Endothelial cell of umbilical vein (primary cell): ENCODE measurements at regions not wholly inside any gene's neighbourhood (a gene's known extent, or its start where the extent isn't known, plus 50 kb on each side); places are given as distances from the start of the nearest gene placed in this dataset.

Experiments
- BruUV-seq: library from RNA; stranded (reverse); fragments of 400-500 nt; replicated peaks from 2 replicates; lab custom pipeline; 2021; lab: Mats Ljungman, UMichigan
- CTCF ChIA-PET: fragments of 300-600, 350-600 bp; sonication (Branson Sonifier 250); formaldehyde crosslinking; loops from one replicate; lab custom pipeline; 2021; ENCODE audit warnings: antibody characterized with exemption, inconsistent platforms; lab: Charles Lee
- POLR2A ChIA-PET: fragments of 300-600, 350-600 bp; sonication (Branson Sonifier 250); formaldehyde crosslinking; loops from one replicate; lab custom pipeline; 2021; ENCODE audit warnings: antibody characterized with exemption, inconsistent platforms; lab: Charles Lee
- DNase-seq: peaks from one replicate; pipeline ENCODE4 v3.0.0-alpha.2; 2011; ENCODE audit warnings: low read depth, low spot score
- FAIRE-seq: peaks from 2 replicates; lab custom pipeline; 2011; peaks lifted over from hg19 to GRCh38; lab: Jason Lieb, UNC
- H2AFZ ChIP-seq: 2 replicates; pipeline ENCODE4 v1.6.0; 2012; ENCODE audit warnings: low read depth, low read length, control low read depth, inconsistent platforms
- H3K27ac ChIP-seq: 2 replicates; pipeline ENCODE4 v1.5.1; 2011; ENCODE audit warnings: low read depth, mild to moderate bottlenecking, control low read depth, low read length, moderate library complexity; ENCODE audit not compliant: insufficient read depth
- H3K27me3 ChIP-seq, 2 experiments: 2 replicates each; pipeline versions ENCODE4 v1.6.0 to v1.6.1; 2011; ENCODE audit warnings: low read length in 2 of 2, mixed read lengths in 1 of 2; ENCODE audit not compliant: control insufficient read depth in 2 of 2, insufficient read depth in 2 of 2
- H3K36me3 ChIP-seq, 2 experiments: 2 replicates in 1 of 2; 3 replicates in 1 of 2; pipeline ENCODE4 v1.5.1; 2011; ENCODE audit warnings: low read length in 2 of 2, mild to moderate bottlenecking in 1 of 2, moderate library complexity in 1 of 2; ENCODE audit not compliant: control insufficient read depth in 2 of 2, insufficient read depth in 2 of 2; ENCODE audit errors: extremely low read depth in 1 of 2
- H3K4me1 ChIP-seq: 3 replicates; pipeline ENCODE4 v1.5.1; 2011; ENCODE audit warnings: mild to moderate bottlenecking, low read length; ENCODE audit not compliant: control insufficient read depth, insufficient read depth; ENCODE audit errors: extremely low read depth
- H3K4me2 ChIP-seq: 2 replicates; pipeline ENCODE4 v1.6.1; 2011; ENCODE audit warnings: low read length, control low read depth, mixed read lengths; ENCODE audit not compliant: insufficient read depth
- H3K4me3 ChIP-seq, 3 experiments: fragments of 200-600 bp in 1 of 3; sonication (generic), shearing (Covaris generic) in 1 of 3; replicated peaks in 1 of 3; 2 replicates each; pipeline ENCODE4 v1.5.1; 2011 to 2016; ENCODE audit warnings: control low read depth in 3 of 3, low read length in 3 of 3, mild to moderate bottlenecking in 2 of 3, inconsistent platforms in 1 of 3, low read depth in 1 of 3, moderate library complexity in 1 of 3; ENCODE audit not compliant: insufficient read depth in 1 of 3
- H3K79me2 ChIP-seq: 2 replicates; pipeline ENCODE4 v1.6.0; 2012; ENCODE audit warnings: low read length, inconsistent platforms; ENCODE audit not compliant: control insufficient read depth, insufficient read depth
- H3K9ac ChIP-seq: replicated peaks from 2 replicates; pipeline ENCODE3; 2011; ENCODE audit warnings: low read length, control low read depth; ENCODE audit not compliant: insufficient read depth; ENCODE audit errors: extremely low read depth
- H3K9me1 ChIP-seq: replicated peaks from 3 replicates; pipeline ENCODE4 v1.6.0; 2011; ENCODE audit warnings: mild to moderate bottlenecking, low read length; ENCODE audit not compliant: control insufficient read depth, insufficient read depth; ENCODE audit errors: extremely low read depth
- H3K9me3 ChIP-seq: replicated peaks from 2 replicates; pipeline ENCODE4 v1.5.1; 2012; ENCODE audit warnings: low read length, inconsistent platforms; ENCODE audit not compliant: control insufficient read depth, insufficient read depth
- H4K20me1 ChIP-seq: replicated peaks from 2 replicates; pipeline ENCODE3; 2011; ENCODE audit warnings: mild to moderate bottlenecking, low read length; ENCODE audit not compliant: control insufficient read depth, insufficient read depth; ENCODE audit errors: extremely low read depth
- EZH2 ChIP-seq: IDR thresholded peaks from 2 replicates; pipeline ENCODE4 v1.6.1; 2012; ENCODE audit warnings: borderline replicate concordance, low read depth, mild to moderate bottlenecking, moderate library complexity, low read length, inconsistent platforms; ENCODE audit not compliant: severe bottlenecking
- FOS ChIP-seq: IDR thresholded peaks from 2 replicates; pipeline ENCODE4 v1.6.1; 2011; ENCODE audit warnings: mild to moderate bottlenecking, low read length, moderate library complexity, borderline replicate concordance; ENCODE audit not compliant: insufficient read depth
- GATA2 ChIP-seq: IDR thresholded peaks from 2 replicates; pipeline ENCODE4 v1.7.0; 2011; ENCODE audit warnings: low read depth, mild to moderate bottlenecking, moderate library complexity, mixed read lengths, low read length; ENCODE audit not compliant: insufficient read length, insufficient read depth
- JUN ChIP-seq: IDR thresholded peaks from 2 replicates; pipeline ENCODE4 v1.6.1; 2011; ENCODE audit warnings: borderline replicate concordance, low read depth; ENCODE audit not compliant: insufficient read length, insufficient read depth
- MYC ChIP-seq: IDR thresholded peaks from one replicate; pipeline ENCODE4 v1.6.1; 2011; ENCODE audit warnings: mild to moderate bottlenecking, low read depth, low read length
- POLR2A ChIP-seq: IDR thresholded peaks from 2 replicates; pipeline ENCODE4 v1.6.1; 2012; ENCODE audit warnings: low read depth, mild to moderate bottlenecking, control low read depth, low read length
- POLR2AphosphoS5 ChIP-seq: IDR thresholded peaks from 2 replicates; pipeline ENCODE4 v1.6.1; 2012; ENCODE audit warnings: low read depth, mild to moderate bottlenecking, control low read depth, low read length, moderate library complexity; ENCODE audit not compliant: insufficient read depth
- dilution Hi-C: fragments of 300-500 bp; cut with MboI; formaldehyde crosslinking; loops from one replicate; pipeline ENCODE4 v1.15.0; 2019; ENCODE audit warnings: low sequenced_read_pairs; ENCODE audit not compliant: extremely low pct_ligation_motif_present
- intact Hi-C: fragments of 100-400 bp; cut with micrococcal nuclease; formaldehyde crosslinking; loops from one replicate; pipeline ENCODE4 v1.10.0; 2022
- TF ChIP-seq, protein P1 (sequence below), 2 donors: IDR thresholded peaks; 1 replicate in 1 of 2; 2 replicates in 1 of 2; pipeline ENCODE4 v1.5.1; 2011; ENCODE audit warnings: low read length in 2 of 2, mild to moderate bottlenecking in 2 of 2, moderate library complexity in 2 of 2, control low read depth in 1 of 2, inconsistent platforms in 1 of 2, low read depth in 1 of 2; ENCODE audit not compliant: insufficient read depth in 1 of 2; ENCODE audit errors: extremely low read depth in 1 of 2
- TF ChIP-seq, protein P2 (sequence below): IDR thresholded peaks from 2 replicates; pipeline ENCODE4 v1.6.1; 2011; ENCODE audit not compliant: insufficient read depth, insufficient read length

DNA sequence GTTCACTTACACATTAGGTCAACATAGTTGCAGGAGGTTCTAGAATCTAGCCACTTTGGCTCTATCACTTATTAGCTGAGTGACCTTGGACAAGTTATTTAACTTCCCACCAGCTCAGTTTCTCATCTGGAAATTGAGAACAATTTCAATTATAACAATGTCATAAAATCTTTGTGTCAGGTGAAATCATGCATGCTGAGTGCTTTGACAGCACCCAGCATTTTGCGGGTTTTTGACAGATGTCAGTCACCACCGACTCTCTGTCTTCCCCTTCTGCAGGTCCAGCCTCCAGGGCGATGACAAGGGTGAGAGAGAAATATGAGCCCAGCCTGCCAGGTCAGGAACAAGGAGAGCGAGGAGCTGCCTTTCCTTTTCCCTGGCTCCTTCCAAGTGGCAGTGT is 107.1 kb upstream of the TAS2R1 start:
- no peak for FAIRE-seq
- POLR2A ChIA-PET, result no interaction called here
- intact Hi-C loops (no loop called here), dilution Hi-C loops (no loop called here)
- no peaks in the 10 kb centered on the region for H3K79me2 ChIP-seq
- H3K9ac ChIP-seq, result no peak overlapping the region
- DNase-seq, result no peak
- H3K9me1 ChIP-seq, result no peaks in the 10 kb centered on the region
- BruUV-seq, result no TSS peak
- H3K27me3 ChIP-seq, result no peaks in the 10 kb centered on the region
- TF ChIP-seq JUN (no peak), FOS (no peak), MYC (no peak), POLR2A (no peak)
- TF ChIP-seq, protein P1, sequence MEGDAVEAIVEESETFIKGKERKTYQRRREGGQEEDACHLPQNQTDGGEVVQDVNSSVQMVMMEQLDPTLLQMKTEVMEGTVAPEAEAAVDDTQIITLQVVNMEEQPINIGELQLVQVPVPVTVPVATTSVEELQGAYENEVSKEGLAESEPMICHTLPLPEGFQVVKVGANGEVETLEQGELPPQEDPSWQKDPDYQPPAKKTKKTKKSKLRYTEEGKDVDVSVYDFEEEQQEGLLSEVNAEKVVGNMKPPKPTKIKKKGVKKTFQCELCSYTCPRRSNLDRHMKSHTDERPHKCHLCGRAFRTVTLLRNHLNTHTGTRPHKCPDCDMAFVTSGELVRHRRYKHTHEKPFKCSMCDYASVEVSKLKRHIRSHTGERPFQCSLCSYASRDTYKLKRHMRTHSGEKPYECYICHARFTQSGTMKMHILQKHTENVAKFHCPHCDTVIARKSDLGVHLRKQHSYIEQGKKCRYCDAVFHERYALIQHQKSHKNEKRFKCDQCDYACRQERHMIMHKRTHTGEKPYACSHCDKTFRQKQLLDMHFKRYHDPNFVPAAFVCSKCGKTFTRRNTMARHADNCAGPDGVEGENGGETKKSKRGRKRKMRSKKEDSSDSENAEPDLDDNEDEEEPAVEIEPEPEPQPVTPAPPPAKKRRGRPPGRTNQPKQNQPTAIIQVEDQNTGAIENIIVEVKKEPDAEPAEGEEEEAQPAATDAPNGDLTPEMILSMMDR (IDR thresholded peaks at IDR 0.05; ENCODE audit: extremely low read depth in 1 of 2, insufficient read depth in 1 of 2, low read depth in 1 of 2, low read length in 2 of 2), result no peak
- no peaks in the 10 kb centered on the region for H3K4me1 ChIP-seq
- CTCF ChIA-PET, result no interaction called here
- H3K9me3 ChIP-seq, result peaks cover under 1% of the 10 kb centered on the region
- no peaks in the 10 kb centered on the region for H4K20me1 ChIP-seq
- no peak overlapping the region for H3K4me2 ChIP-seq
- H3K27ac ChIP-seq, result no peak overlapping the region
- no peak overlapping the region for H3K4me3 ChIP-seq
- H3K36me3 ChIP-seq, result no peaks in the 10 kb centered on the region
- H2AFZ ChIP-seq, result no peak overlapping the region

DNA sequence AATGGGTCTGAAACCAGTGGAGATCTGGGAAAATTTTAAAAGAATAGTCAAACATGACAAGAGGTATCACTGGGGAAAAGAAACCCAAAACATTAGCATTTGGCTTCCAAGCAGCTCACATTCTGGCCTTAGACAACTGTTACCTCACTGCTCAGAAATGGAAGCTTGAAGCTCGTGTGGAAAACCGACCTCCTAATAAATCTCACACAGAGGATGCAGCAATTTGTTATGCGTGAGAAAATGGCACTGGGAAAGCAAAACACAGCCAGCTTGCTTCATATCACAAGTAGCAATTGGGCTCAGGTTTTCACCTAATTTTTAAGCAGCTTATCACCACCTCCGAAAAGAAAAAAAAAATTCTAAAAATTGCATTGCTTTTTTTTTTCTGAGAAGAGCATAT is 103.3 kb upstream of the TAS2R1 start:
- H3K36me3 ChIP-seq, result no peaks in the 10 kb centered on the region
- DNase-seq, result no peak
- H3K9me3 ChIP-seq, result peaks cover 6% of the 10 kb centered on the region
- no peaks in the 10 kb centered on the region for H4K20me1 ChIP-seq
- H3K9me1 ChIP-seq, result no peaks in the 10 kb centered on the region
- TF ChIP-seq EZH2 (no peak), POLR2A (no peak), FOS (no peak), POLR2AphosphoS5 (no peak), GATA2 (no peak), MYC (no peak), JUN (no peak)
- TF ChIP-seq, protein P2, sequence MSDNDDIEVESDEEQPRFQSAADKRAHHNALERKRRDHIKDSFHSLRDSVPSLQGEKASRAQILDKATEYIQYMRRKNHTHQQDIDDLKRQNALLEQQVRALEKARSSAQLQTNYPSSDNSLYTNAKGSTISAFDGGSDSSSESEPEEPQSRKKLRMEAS, result no peak
- TF ChIP-seq, protein P1 (IDR thresholded peaks at IDR 0.05; ENCODE audit: extremely low read depth in 1 of 2, insufficient read depth in 1 of 2, low read depth in 1 of 2, low read length in 2 of 2), result no peak
- H3K27ac ChIP-seq, result no peak overlapping the region
- H3K79me2 ChIP-seq, result no peaks in the 10 kb centered on the region
- no TSS peak for BruUV-seq
- no peak overlapping the region for H3K4me3 ChIP-seq
- no peaks in the 10 kb centered on the region for H3K27me3 ChIP-seq
- no peaks in the 10 kb centered on the region for H3K4me1 ChIP-seq
- no peak overlapping the region for H3K9ac ChIP-seq
- ChIA-PET POLR2A (interaction anchor here (0.7 kb wide), 1 partner anchor 24 kb away, joined by 4 read pairs; no protein-coding TSS in a partner anchor), CTCF (no interaction called here)
- dilution Hi-C loops, result no loop called here
- no peak for FAIRE-seq
- intact Hi-C loops, result no loop called here
- H2AFZ ChIP-seq, result no peak overlapping the region
- H3K4me2 ChIP-seq, result no peak overlapping the region
